Prostate gland (tissue), 2 donors: ENCODE measurements at regions not wholly inside any gene's neighbourhood (a gene's known extent, or its start where the extent isn't known, plus 50 kb on each side); places are given as distances from the start of the nearest gene placed in this dataset.

ENCODE experiments used
- DNase-seq: peaks from one replicate; pipeline ENCODE4 v3.0.0-alpha.2; 2019; ENCODE audit warnings: low spot score
- H3K27ac ChIP-seq, 2 donors: fragments of 200-600 bp; sonication (generic); 2 replicates each; pipeline ENCODE4 v1.5.1; 2017 to 2019
- H3K27me3 ChIP-seq: fragments of 200-600 bp; sonication (generic); replicated peaks from 2 replicates; pipeline ENCODE4 v1.5.1; 2019; ENCODE audit not compliant: insufficient read depth
- H3K36me3 ChIP-seq, 2 donors: fragments of 200-600 bp; sonication (generic); 1 replicate in 1 of 2; 2 replicates in 1 of 2; pipeline versions ENCODE4 v1.5.1 to v1.8.1; 2017 to 2019
- H3K4me1 ChIP-seq: fragments of 200-600 bp; sonication (generic); replicated peaks from 2 replicates; pipeline ENCODE4 v1.5.1; 2019
- H3K4me3 ChIP-seq, 2 donors: fragments of 200-600 bp; sonication (generic); 2 replicates each; pipeline ENCODE4 v1.5.1; 2017 to 2019
- H3K9me3 ChIP-seq: fragments of 200-600 bp; sonication (generic); 2 replicates; pipeline ENCODE4 v1.5.1; 2017
- CTCF ChIP-seq, 4 experiments: fragments of 200-600 bp in 2 of 4; fragments of 450-650 bp in 2 of 4; sonication (generic) in 2 of 4; IDR thresholded peaks; 1 replicate in 3 of 4; 2 replicates in 1 of 4; pipeline ENCODE4 v1.5.1; 2016 to 2019; ENCODE audit warnings: antibody characterized with exemption in 4 of 4, mild to moderate bottlenecking in 2 of 4, moderate library complexity in 2 of 4
- POLR2A ChIP-seq: fragments of 450-650 bp; IDR thresholded peaks from one replicate; pipeline ENCODE4 v1.6.1; 2016; ENCODE audit warnings: antibody characterized with exemption, mild to moderate bottlenecking
- POLR2AphosphoS5 ChIP-seq: sonication (generic); formaldehyde crosslinking; IDR thresholded peaks from one replicate; pipeline ENCODE4 v1.6.1; 2017; ENCODE audit warnings: antibody characterized with exemption
- WGBS: methylation state at CpG from one replicate; pipeline ENCODE4 v1.1.5; 2018; 5-methylcytosine and 5-hydroxymethylcytosine counted together
- intact Hi-C: fragments of 100-400 bp; cut with DNase I; formaldehyde crosslinking; loops from one replicate; pipeline ENCODE4 v1.14.2; 2022

DNA sequence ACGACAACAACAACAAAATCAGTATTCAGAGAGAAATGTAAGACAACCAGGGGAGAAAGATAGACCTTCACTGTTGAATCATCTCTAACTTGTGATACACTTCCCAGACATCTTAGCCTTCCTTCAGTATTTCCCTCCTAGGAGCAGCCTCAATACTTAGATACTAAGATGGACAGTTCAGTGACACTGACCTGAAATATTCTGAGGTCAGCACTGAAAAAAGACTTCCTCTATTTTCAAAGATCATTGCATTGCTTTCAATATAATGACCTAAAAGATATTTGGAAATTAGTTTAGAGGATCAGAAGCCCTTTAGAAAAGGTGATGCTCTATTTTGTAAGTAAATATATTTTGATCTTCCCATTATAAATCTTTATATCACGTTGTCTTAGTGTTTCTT, 101.0 kb downstream of the MRPL39 start:
- H3K27ac ChIP-seq = no peak overlapping the region
- H3K4me3 ChIP-seq = no peak overlapping the region
- no peaks in the 10 kb centered on the region for H3K27me3 ChIP-seq
- H3K36me3 ChIP-seq = no peaks in the 10 kb centered on the region
- intact Hi-C loops = no loop called here
- WGBS = 89% methylated on average over 2 of the region's 2 CpGs
- H3K9me3 ChIP-seq = no peaks in the 10 kb centered on the region
- TF ChIP-seq CTCF (IDR thresholded peaks at IDR 0.05) (no peak), POLR2AphosphoS5 (no peak), POLR2A (no peak)
- no peak for DNase-seq
- no peaks in the 10 kb centered on the region for H3K4me1 ChIP-seq

GRCh38 chr21:25503981-25504380, 103.3 kb downstream of the MRPL39 start:
- no peak overlapping the region for H3K4me3 ChIP-seq
- H3K36me3 ChIP-seq = no peaks in the 10 kb centered on the region
- no peaks in the 10 kb centered on the region for H3K9me3 ChIP-seq
- WGBS = 97% methylated on average over 1 of the region's 1 CpG
- no peaks in the 10 kb centered on the region for H3K27me3 ChIP-seq
- TF ChIP-seq POLR2A (no peak), POLR2AphosphoS5 (no peak), CTCF (IDR thresholded peaks at IDR 0.05) (no peak)
- H3K27ac ChIP-seq = no peak overlapping the region
- H3K4me1 ChIP-seq = no peaks in the 10 kb centered on the region
- intact Hi-C loops = no loop called here
- no peak for DNase-seq

GRCh38 chr21:25501996-25502665, 105.2 kb downstream of the MRPL39 start:
- H3K36me3 ChIP-seq = no peaks in the 10 kb centered on the region
- no peaks in the 10 kb centered on the region for H3K4me1 ChIP-seq
- TF ChIP-seq POLR2A = no peak
- no peak overlapping the region for H3K4me3 ChIP-seq
- H3K27me3 ChIP-seq = no peaks in the 10 kb centered on the region
- H3K27ac ChIP-seq = no peak overlapping the region
- 24% methylated on average over 1 of the region's 1 CpG for WGBS
- intact Hi-C loops = no loop called here
- DNase-seq = no peak
- H3K9me3 ChIP-seq = no peaks in the 10 kb centered on the region

DNA sequence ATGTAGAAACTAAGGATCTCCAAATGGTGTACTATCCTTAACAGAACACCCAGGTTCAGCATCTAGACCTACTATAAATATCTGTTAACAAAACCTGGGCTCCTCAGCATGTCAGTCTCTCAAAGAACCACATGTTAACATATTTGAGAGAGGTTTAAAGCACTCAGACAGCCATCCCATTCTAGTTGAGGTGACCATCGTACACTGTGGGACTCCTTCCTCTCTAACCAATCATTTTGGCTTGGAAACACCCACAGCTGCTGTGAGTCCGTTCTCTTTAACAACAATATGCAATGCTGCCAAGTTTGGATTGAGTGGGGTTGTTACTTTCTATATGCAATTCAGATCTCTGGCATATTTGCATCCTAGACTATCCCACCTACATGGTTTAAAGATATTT, 105.8 kb downstream of the MRPL39 start:
- H3K27me3 ChIP-seq = no peaks in the 10 kb centered on the region
- TF ChIP-seq POLR2AphosphoS5 = no peak
- no peak for TF ChIP-seq POLR2A
- no peak for TF ChIP-seq CTCF (IDR thresholded peaks at IDR 0.05)
- intact Hi-C loops = no loop called here

DNA sequence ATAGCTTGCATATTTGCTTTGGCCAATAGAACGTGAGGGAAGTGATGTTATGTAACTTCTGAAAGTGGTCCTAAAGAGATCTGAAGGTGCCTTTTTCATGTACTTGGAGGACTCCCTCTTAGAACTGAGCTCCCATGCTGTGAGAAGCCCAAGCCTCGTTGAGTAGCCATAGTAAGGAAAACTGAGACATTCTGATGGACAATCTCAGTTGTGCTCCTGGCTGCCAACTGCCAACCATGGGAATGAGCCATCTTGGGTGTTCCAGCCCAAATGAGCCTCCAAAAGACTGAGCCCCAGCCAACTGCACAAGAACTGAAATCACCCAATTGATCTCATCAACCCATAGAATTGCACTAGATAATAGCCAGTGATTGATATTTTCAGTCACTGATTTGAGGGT, 106.7 kb downstream of the MRPL39 start:
- Histone ChIP-seq H3K9me3 (no peaks in the 10 kb centered on the region), H3K27me3 (no peaks in the 10 kb centered on the region), H3K4me3 (no peak overlapping the region), H3K36me3 (no peaks in the 10 kb centered on the region), H3K27ac (no peak overlapping the region), H3K4me1 (no peaks in the 10 kb centered on the region)
- intact Hi-C loops = no loop called here
- TF ChIP-seq POLR2AphosphoS5 (no peak), CTCF (IDR thresholded peaks at IDR 0.05) (no peak), POLR2A (no peak)
- no peak for DNase-seq
- WGBS = 63% methylated on average over 2 of the region's 2 CpGs

More for the DNA sequence above, 105.8 kb downstream of the MRPL39 start:
- DNase-seq = no peak
- H3K36me3 ChIP-seq = no peaks in the 10 kb centered on the region
- H3K4me1 ChIP-seq = no peaks in the 10 kb centered on the region
- H3K4me3 ChIP-seq = no peak overlapping the region
- H3K27ac ChIP-seq = no peak overlapping the region
- 74% methylated on average over 2 of the region's 2 CpGs for WGBS
- H3K9me3 ChIP-seq = no peaks in the 10 kb centered on the region
